ENCODE measurements at regions not wholly inside any gene's neighbourhood (a gene's known extent, or its start where the extent isn't known, plus 50 kb on each side); places are given as distances from the start of the nearest gene placed in this dataset.
A peak's percentile ranks its signal among the peaks of the same experiment; 100 is the strongest.

GRCh38 chr12:13875744-13876143 lies 105.7 kb downstream of the GRIN2B start:
- Histone ChIP-seq H3K79me2 (ENCODE audit: insufficient read depth) (no peaks in the 10 kb centered on the region), H3K9ac (no peak overlapping the region), H3K27me3 (ENCODE audit: insufficient read depth) (no peaks in the 10 kb centered on the region; the same call in 1 of the 2 replicates), H3K9me2 (no peaks in the 10 kb centered on the region), H3K4me3 (ENCODE audit: low read depth in 2 of 2, low read length in 1 of 2) (no peak overlapping the region), H3K36me3 (replicated peaks in 1 of 2; ENCODE audit: control insufficient read depth in 1 of 2, insufficient read depth in 2 of 2, low read length in 1 of 2) (no peaks in the 10 kb centered on the region), H3F3A (replicated peaks; ENCODE audit: insufficient read depth) (no peaks in the 10 kb centered on the region), H4K20me1 (ENCODE audit: insufficient read depth) (no peaks in the 10 kb centered on the region), H3K4me2 (no peak overlapping the region), H3K4me1 (ENCODE audit: control insufficient read depth in 1 of 2, insufficient read depth in 2 of 2, low read depth in 1 of 2, low read length in 1 of 2) (no peaks in the 10 kb centered on the region), H3K27ac (ENCODE audit: low read depth in 2 of 2, low read length in 1 of 2) (no peak overlapping the region), H2AFZ (ENCODE audit: low read depth) (no peak overlapping the region), H3K9me3 (no peaks in the 10 kb centered on the region; the same call in 1 of the 2 replicates)
- no peak for TF ChIP-seq NRF1 (IDR thresholded peaks at IDR 0.05; ENCODE audit: low read depth, low read length)
- no peak for TF ChIP-seq CHD2 (IDR thresholded peaks at IDR 0.05; ENCODE audit: low read length, partially characterized antibody)
- TF ChIP-seq SMC3 (IDR thresholded peaks at IDR 0.05; ENCODE audit: low read depth, low read length), result no peak
- 28% methylated on average over 4 of the region's 4 CpGs for WGBS (ENCODE audit: low lambda C conversion rate)
- CTCF ChIA-PET, result interaction anchor here (2.4 kb wide), 1 partner anchor 11 kb away, joined by 10 read pairs; no protein-coding TSS in a partner anchor
- no peak for DNase-seq
- POLR2A ChIA-PET, result no interaction called here

- no peaks in the 10 kb centered on the region for H3K4me1 ChIP-seq (ENCODE audit: control insufficient read depth in 1 of 2, insufficient read depth in 2 of 2, low read depth in 1 of 2, low read length in 1 of 2)
- TF ChIP-seq ELF1 (IDR thresholded peaks at IDR 0.05), result no peak
- no peak for TF ChIP-seq RFX5 (IDR thresholded peaks at IDR 0.05; ENCODE audit: low read length)
- POLR2A ChIA-PET, result no interaction called here
- no peaks in the 10 kb centered on the region for H4K20me1 ChIP-seq (ENCODE audit: insufficient read depth)
- H3K9me2 ChIP-seq, result no peaks in the 10 kb centered on the region
- H3K36me3 ChIP-seq (replicated peaks in 1 of 2; ENCODE audit: control insufficient read depth in 1 of 2, insufficient read depth in 2 of 2, low read length in 1 of 2), result no peaks in the 10 kb centered on the region
- no peak overlapping the region for H3K9ac ChIP-seq
- no peak for DNase-seq
- no peak overlapping the region for H3K4me2 ChIP-seq
- no peaks in the 10 kb centered on the region for H3F3A ChIP-seq (replicated peaks; ENCODE audit: insufficient read depth)
- H3K27me3 ChIP-seq (ENCODE audit: insufficient read depth), result peaks cover 5% of the 10 kb centered on the region; the same call in 1 of the 2 replicates
- no peaks in the 10 kb centered on the region for H3K79me2 ChIP-seq (ENCODE audit: insufficient read depth)
- no peaks in the 10 kb centered on the region; the same call in 1 of the 2 replicates for H3K9me3 ChIP-seq
- no peak overlapping the region for H3K27ac ChIP-seq (ENCODE audit: low read depth in 2 of 2, low read length in 1 of 2)
- H2AFZ ChIP-seq (ENCODE audit: low read depth), result no peak overlapping the region
- 6% methylated on average over 2 of the region's 2 CpGs for WGBS (ENCODE audit: low lambda C conversion rate)
- CTCF ChIA-PET, result interaction anchor here (0.9 to 2.1 kb wide), 2 partner anchors 11 to 297 kb away, joined by 3 to 6 read pairs; no protein-coding TSS in a partner anchor
- no peak overlapping the region for H3K4me3 ChIP-seq (ENCODE audit: low read depth in 2 of 2, low read length in 1 of 2)
Measured at GRCh38 chr12:13870255-13870654, 111.1 kb downstream of the GRIN2B start.

GRCh38 chr12:13864081-13864673 lies 117.2 kb downstream of the GRIN2B start:
- CTCF ChIA-PET, result interaction anchor here (0.7 to 4.2 kb wide), 22 partner anchors 8 to 312 kb away, joined by 3 to 35 read pairs (median 4); no protein-coding TSS in a partner anchor
- H3K4me2 ChIP-seq, result no peak overlapping the region
- TF ChIP-seq SMC3 (IDR thresholded peaks at IDR 0.05; ENCODE audit: low read depth, low read length) (peak; percentile 77), RAD21 (IDR thresholded peaks at IDR 0.05; ENCODE audit: low read length) (peak; percentile 65), GABPA (IDR thresholded peaks at IDR 0.05; ENCODE audit: low read depth) (no peak), CTCF (IDR thresholded peaks at IDR 0.05) (peak; percentile 95)
- H2AFZ ChIP-seq (ENCODE audit: low read depth), result no peak overlapping the region
- H3K9me2 ChIP-seq, result no peaks in the 10 kb centered on the region
- H3K36me3 ChIP-seq (replicated peaks in 1 of 2; ENCODE audit: control insufficient read depth in 1 of 2, insufficient read depth in 2 of 2, low read length in 1 of 2), result no peaks in the 10 kb centered on the region
- H3K4me3 ChIP-seq (ENCODE audit: low read depth in 2 of 2, low read length in 1 of 2), result no peak overlapping the region; a peak in 1 of 4 replicates
- peak; percentile 46 for DNase-seq
- no peaks in the 10 kb centered on the region for H3F3A ChIP-seq (replicated peaks; ENCODE audit: insufficient read depth)
- H3K27ac ChIP-seq (ENCODE audit: low read depth in 2 of 2, low read length in 1 of 2), result no peak overlapping the region
- no peaks in the 10 kb centered on the region for H3K9me3 ChIP-seq
- 9% methylated on average over 9 of the region's 9 CpGs for WGBS (ENCODE audit: low lambda C conversion rate)
- H4K20me1 ChIP-seq (ENCODE audit: insufficient read depth), result no peaks in the 10 kb centered on the region
- H3K27me3 ChIP-seq (ENCODE audit: insufficient read depth), result peaks cover 12% of the 10 kb centered on the region
- H3K9ac ChIP-seq, result no peak overlapping the region
- no peaks in the 10 kb centered on the region for H3K4me1 ChIP-seq (ENCODE audit: control insufficient read depth in 1 of 2, insufficient read depth in 2 of 2, low read depth in 1 of 2, low read length in 1 of 2)
- no peaks in the 10 kb centered on the region for H3K79me2 ChIP-seq (ENCODE audit: insufficient read depth)
- POLR2A ChIA-PET, result no interaction called here

Data from SK-N-SH (cell line).